ENCODE measurements at regions not wholly inside any gene's neighbourhood (a gene's known extent, or its start where the extent isn't known, plus 50 kb on each side); places are given as distances from the start of the nearest gene placed in this dataset.

DNA sequence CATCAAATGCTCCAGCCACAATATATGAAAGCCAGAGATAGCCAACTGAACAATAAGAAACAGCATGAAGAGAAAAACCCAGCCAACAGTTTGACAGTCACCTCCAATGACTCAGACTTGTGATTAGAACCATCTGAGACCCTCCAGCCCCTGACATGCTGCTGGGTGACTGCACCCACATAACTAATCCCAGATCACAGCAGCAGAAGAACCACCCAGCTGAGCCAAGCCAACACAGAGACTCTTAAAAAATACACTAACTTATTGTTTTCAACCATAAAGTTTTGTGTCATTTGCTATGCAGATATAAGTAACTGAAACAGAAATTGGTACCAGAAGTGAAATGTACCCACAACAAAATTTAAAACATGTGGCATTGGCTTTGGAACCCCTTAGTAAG is 314.3 kb upstream of the DYNLRB2 start:
- DNase-seq, result no peak
- no peak for ATAC-seq

DNA sequence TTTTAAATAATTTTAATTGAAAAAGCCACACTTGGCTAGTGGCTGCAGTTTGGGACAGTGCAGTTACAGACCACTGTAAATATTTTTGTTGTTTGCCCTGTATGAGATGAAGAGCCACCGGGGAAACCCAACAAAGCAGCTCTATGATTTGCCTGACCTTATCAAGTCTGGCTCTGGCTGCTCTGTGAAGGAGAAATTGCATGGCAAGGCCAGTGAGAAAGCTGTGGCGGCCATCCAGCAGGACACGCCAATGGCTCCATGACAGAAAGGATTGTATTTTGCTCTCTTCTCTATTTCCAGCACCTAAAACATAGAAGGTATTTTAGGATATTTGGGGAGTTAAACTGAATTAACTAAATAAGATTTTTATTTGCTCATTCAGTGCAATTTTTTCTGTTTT is 330.0 kb upstream of the DYNLRB2 start:
- intact Hi-C loops (cut with DNase I), result no loop called here
- DNase-seq (peak; percentile 55), ATAC-seq (no peak)

More for the DNA sequence above, 314.3 kb upstream of the DYNLRB2 start:
- intact Hi-C loops (cut with DNase I), result no loop called here

DNA sequence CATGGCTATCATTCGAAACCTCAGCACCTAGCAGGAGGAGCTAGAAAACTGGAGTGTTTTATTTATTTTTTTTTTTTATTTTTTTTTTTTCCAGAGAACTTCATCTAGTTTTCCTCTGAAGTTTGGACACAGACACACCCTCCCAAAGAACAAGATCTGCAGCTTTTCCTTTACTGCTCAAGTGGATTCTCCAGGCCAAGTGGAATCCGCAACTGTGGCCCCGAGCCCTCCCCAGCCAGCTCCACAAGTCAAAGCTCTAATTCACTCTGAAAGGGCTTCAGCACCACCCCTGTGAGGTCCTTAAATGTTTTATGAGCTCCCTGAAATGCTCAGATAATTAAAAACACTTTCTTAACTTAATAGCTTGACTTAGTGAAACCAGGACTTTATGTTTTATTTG is 332.1 kb upstream of the DYNLRB2 start:
- no peak for DNase-seq
- intact Hi-C loops (cut with DNase I), result no loop called here

DNA sequence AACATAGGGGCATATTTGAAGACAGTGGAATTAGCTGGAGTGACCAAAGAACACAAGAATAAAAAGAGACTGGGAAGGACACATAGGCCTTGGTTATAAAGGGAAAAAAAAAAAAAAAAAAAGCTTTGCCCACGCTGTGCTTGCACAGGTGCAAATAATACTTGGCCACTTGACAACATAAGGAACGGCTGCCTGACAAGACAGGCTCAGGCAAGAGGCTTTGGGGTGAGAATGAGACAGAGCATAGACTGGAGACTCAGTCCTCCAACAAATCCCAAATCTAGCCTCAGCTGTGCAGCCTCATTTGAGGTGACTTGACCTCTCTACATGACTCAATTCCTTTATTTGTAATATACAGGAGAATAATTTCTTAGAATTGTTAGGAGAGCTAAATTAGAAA is 332.8 kb upstream of the DYNLRB2 start:
- ATAC-seq (no peak), DNase-seq (no peak)
- intact Hi-C loops (cut with DNase I), result no loop called here

More for the DNA sequence above, 332.1 kb upstream of the DYNLRB2 start:
- ATAC-seq, result no peak

DNA sequence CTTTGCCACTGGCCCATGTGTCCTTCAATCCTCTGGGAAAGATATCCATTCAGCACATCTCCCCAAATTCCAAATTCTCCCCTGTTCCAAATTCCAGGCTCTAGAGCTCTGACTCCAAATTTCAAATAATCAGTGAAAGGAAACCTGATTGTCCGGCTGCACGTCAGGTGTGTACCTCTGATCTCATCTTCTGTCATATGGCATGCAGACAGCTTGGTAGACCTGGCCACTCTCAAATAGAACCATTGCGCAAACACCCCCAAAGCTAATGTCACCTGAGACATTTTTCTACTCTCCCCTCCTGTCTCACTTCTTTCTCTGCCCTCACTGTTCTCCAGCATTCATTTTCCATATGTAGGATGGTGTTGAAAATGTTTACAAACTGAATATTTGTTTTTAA is 337.0 kb upstream of the DYNLRB2 start:
- DNase-seq (no peak), ATAC-seq (no peak)
- intact Hi-C loops (cut with DNase I), result no loop called here

DNA sequence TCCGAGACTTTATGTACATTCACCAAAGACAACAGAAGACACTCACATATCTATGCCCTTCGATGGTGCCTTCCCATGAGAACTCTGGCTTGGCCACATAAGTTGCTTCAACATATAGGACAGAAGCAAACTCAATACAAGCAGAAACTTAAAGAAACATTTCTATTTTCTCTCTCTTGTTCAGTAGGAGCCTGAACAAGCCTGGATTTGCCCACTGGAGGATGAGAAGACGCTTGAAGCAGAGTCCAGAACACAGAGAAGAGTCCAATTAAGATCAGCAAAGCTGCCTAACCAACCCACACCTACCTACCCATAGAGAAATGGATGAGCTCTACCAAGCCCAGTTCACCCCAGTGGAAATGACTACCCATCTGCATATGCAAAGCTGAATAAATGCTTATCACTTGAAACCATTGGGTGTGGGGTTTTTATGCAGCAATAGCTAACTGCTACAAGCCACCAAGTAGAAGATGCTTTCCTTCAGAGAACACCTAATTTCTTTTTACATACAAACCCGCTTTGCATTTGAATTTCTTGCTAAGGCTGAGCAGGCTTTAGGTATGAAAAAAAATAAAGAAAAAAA is 337.9 kb upstream of the DYNLRB2 start:
- no peak for DNase-seq
- ATAC-seq, result no peak
- intact Hi-C loops (cut with DNase I), result no loop called here

DNA sequence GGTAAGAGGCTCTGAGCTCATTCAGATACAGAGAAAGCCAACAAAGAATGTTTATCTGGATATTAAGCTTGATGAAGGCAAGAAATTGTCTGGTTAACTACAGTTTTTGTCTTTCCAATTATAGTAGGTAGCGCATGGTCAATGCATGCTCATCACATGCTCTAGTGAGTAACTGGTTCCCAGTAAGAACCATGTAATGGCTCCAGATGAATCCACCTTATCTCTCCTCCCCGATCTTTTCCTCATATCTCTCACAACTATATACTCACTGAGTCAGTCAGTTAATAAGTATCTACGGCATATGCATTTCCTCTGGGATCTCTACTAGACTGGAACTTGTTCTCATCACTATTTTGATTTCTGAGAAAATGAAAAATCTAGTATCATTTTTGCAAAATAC is 340.7 kb upstream of the DYNLRB2 start:
- ATAC-seq, result no peak
- intact Hi-C loops (cut with DNase I), result no loop called here

DNA sequence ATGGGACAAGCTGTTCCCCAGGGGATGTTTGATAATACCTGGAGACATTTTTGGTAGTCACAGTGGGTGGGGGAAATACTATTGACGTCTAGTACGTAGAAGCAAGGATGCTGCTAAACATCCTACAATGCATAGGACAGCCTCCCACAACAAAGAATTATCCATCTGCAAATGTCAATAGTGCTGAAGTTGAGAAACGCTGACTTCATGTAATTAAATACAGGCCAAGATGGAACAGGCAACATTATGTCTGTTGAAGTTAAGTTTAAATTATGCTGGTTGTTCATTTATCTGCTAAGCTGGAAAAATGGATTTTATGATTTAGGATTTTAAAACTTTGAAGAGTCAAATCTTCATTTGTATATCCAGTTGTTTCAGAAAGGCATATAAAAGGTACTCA is 341.2 kb upstream of the DYNLRB2 start:
- ATAC-seq, result no peak
- no peak for DNase-seq
- intact Hi-C loops (cut with DNase I), result no loop called here

More for the DNA sequence above, 340.7 kb upstream of the DYNLRB2 start:
- DNase-seq, result no peak

DNA sequence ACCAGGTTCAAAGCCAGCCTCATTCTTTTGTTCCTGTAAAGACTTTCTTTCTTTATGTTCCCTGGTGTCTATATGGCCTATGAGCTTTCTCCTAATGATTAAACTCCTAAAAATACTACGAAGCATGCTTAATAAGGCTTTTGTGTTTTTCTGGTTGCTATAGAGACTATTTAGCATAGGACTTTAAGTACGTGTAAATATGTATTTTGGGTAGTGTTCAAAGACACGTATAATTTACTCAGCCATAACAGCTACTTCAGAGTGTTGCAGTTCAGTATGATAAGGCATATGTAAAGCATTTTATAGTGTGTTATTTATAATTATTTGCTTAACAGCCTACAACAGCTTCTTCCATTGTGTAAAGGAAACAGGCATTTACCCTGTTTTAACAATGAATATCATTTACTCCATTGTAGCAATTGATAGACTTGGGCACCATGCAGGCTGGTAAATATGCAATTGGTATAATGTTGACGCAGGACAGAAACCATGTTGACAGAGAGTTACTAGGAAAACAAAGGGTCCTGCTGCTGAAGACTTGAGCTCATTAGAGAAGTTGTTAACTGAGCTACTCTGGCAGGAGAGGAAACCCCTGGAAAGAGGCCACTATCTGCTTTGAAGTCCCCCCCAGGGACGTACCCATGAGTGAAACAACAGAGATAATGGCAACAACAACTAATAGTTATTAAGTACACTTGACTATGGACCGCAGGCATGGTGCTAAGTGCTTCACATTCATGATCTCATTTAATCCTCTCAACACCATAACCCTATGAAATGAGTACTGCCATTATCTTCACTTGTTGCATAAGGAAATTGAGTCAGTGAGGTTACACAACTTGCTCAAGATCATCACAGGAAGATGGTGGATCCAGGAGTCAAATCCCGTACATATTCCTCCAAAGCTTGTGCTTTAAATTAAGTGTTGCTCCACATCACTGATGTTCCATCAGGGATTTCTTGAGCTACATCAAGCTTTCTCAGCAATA is 342.2 kb upstream of the DYNLRB2 start:
- intact Hi-C loops (cut with DNase I), result no loop called here
- ATAC-seq, result no peak
- no peak for DNase-seq

DNA sequence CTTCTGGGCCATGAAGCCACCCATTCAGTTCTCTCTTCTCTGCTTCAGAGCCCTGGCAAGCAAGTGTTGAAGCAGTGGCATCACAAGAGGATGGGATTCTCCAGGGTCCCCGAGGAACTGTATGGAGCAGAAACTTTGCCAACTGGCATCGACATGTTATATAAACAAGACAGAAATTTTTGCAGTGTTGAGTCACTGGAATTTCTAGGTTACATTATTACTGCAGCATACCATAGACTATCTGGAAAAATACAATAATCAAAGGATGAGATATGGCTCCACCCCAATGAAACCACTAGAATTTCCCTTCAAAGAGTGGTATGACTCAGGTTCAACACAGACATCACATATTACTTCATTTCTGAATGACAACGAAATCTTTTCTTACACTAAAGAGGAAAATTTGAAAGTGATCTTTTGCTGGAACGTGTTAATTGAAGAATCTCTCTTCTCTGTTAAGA is 343.0 kb upstream of the DYNLRB2 start:
- no peak for DNase-seq
- intact Hi-C loops (cut with DNase I), result no loop called here
- ATAC-seq, result peak in 1 of 2 donors; percentile 80

DNA sequence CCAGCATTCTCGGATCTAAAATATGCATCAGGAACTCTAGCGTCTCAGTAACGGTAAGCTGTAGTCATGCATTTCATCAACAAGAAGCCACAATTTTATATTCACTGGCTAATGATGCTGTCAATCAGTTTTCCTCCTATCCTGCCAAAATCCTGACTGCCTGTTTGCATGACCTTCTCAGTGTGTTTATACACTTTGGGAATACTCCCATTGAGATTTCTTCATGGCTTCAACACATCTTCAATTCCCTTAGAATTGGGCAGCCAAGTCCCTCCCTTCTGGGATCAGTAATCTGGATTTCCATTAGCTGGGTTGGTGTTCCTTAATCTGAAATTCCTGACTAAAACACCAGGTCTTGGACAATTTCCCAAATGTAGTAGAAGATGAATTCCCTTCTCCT is 348.9 kb upstream of the DYNLRB2 start:
- no peak for DNase-seq
- intact Hi-C loops (cut with DNase I), result no loop called here
- peak in 1 of 2 donors; percentile 76 for ATAC-seq

DNA sequence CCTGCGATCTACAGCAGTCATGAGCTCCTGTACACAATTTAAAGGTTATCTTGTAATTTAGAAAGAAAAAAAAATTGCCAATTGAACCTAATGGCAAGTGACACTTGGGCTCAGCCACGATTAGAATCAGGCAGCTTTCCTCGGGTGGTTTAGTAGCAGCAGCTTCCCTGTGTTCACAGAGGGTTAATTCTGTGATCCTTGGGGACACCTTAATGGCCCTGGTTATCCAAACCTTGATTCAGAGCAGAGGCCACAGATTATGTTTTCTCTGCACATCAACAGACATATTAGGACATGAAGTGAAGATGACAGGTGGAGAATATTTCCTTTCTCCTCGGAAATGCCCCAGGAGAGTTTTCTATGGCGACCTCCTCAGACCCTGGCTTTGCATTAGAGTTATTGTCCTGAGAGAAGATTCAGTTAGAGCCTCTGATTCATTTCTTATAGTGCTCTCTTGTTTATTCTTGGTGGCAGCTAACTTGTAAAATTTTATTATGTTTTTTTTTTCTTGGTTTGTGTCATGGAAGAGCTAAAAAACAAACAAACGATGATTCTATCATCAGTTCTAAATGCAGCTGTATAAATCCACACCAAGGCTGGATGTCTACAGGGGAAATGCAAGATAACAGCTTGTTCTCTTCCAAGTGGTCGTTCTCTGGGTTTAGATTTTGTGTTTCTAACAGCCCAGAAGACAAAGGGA is 351.2 kb upstream of the DYNLRB2 start:
- no peak for DNase-seq
- no peak for ATAC-seq
- intact Hi-C loops (cut with DNase I), result no loop called here

DNA sequence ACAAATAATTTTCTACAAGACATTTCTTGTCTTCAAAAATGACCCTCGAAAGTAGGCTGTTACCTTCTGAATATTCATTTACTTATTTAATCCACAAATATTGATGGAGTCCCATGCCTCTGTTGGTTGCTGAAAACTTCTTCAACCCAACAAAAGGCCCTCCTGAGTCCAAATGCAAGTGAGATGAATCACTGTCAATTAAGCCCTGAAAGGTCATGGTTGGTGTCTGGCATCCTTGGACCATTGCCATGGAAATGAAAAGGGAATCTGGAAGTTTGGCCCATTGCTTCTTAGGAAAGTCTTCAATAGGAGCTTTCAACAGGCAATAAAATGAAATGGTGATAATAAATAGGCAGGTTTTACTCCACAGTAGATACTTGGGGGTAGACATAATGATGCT is 364.7 kb upstream of the DYNLRB2 start:
- intact Hi-C loops (cut with DNase I), result no loop called here
- no peak for ATAC-seq

DNA sequence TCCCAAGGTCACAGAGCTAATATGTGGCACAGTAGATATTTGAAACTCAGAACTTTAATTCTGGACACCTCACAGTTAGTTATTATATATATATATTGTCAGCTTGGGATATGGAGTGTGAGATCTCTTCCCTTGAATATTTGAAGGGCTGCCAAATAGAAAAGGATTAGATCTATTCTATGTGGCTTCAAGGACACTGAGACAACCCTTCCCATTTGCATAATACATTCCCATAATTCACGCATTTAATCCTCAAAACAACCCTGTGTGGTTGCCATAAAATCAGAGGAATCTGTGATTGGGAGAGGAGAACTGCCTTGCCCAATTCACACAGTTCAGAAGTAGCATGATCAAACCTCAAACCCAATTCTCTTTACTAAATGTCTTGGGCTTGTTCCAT is 365.8 kb upstream of the DYNLRB2 start:
- intact Hi-C loops (cut with DNase I), result no loop called here
- DNase-seq (no peak), ATAC-seq (no peak)

More for the DNA sequence above, 364.7 kb upstream of the DYNLRB2 start:
- no peak for DNase-seq

DNA sequence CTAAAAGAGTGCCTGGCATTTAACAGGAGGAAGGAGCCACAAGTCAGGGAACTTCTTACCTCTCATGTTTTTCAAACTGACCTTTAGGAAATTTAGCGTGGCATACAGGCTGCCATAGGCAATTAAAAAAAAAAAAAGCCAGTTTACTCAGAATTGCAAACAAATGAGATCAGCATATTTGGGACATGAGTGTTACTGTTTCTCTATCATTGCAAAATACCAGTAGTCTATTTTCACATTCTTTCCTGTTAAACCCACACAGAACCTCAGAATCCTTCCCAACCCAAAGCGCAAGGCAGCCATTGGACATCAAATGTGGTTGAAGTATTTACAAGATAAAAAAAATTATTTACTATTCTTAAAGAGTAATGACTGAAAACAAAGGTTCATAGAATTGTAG is 366.4 kb upstream of the DYNLRB2 start:
- intact Hi-C loops (cut with DNase I), result no loop called here
- peak in 1 of 2 donors; percentile 68 for ATAC-seq
- DNase-seq, result no peak

DNA sequence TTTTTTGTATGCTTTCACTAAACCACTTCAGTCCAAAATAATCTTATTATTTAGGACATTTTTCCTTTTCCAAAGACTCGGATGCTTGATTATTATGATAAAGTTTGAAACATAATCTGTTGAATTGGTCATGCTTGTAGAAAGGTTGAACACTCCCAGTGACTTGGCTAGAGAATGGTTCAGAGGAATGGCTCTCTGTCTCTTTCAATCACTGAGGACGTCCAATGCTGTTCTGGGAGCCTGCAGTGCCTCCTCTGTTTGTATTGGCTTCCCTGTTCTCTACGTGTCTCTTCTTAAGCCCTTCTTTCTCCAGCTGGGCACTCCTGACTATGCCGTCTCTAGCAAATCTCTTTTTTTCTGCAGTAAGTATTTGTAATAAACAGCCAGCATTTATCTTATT is 369.0 kb upstream of the DYNLRB2 start:
- DNase-seq (no peak), ATAC-seq (no peak)
- intact Hi-C loops (cut with DNase I), result no loop called here

DNA sequence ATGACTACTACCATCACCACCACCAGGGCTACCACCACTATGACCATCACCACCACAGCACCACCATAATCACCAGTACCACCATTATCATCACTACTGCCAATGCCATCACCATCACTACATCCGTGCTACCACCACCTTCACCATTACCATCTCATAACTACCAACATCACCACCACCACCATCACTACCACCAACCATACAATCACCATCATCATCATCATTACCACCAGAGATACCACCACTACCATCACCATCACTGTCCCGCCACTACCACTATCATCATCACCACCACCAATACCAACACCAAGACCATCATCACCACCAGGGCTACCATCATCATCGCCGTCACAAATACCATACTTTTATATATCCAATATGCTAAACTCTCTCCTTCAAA is 369.6 kb upstream of the DYNLRB2 start:
- intact Hi-C loops (cut with DNase I), result no loop called here
- DNase-seq, result no peak
- ATAC-seq, result no peak

DNA sequence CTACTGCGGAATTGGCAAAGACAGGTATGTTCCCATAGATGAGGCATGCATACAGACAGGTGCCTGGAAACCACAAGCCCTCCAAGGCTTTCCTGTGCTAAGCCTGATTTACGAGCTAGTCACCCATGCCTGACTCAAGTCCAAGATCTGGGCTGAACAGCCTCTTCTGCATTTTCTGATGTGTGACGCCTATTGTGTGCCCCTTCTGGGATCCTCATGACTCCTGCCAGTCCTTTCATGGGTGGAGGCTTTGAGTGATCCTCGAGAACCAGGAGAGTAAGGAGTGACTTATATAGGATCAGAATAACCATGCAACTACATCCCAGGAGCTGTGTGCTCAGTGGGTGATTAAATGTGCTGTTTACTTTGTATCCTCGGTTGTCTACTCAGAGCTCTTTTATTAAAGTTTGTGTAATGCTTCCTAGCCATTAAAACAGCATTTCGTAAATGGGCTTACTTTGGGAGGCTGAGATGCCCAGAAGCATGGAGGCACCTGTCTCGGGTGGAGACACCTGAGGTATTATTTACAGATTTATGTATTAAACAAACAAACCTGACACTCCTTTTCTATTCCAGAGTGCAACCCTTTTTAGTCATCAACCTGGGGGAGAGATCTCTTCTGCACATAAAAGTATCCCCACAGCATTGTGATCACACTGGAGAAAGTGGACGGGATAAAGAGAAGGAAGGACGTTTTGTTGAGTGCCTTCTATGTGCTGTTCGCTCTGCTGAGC is 373.0 kb upstream of the DYNLRB2 start:
- no peak for DNase-seq
- intact Hi-C loops (cut with DNase I), result no loop called here
- ATAC-seq, result no peak

DNA sequence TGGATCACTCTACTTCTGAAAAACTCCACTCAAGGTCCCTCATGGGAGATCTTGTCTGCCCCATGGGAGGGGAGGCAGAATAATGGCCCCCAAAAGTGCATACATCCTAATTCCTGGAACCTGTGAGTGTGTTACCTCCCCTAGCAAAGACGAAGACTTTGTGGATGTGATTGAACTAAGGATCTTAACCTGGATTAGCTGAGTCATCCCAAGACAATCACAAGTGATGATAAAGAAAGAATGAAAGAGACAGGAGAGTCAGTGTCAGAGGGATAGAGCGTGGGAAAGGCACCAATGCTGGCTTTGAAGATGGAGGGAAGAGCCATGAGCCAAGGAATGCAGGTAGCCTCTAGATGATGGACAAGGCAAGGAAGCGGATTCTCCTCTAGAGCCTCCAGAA is 374.7 kb upstream of the DYNLRB2 start:
- DNase-seq (no peak), ATAC-seq (no peak)
- intact Hi-C loops (cut with DNase I), result no loop called here
